Testis (tissue), 2 donors: ENCODE measurements at regions not wholly inside any gene's neighbourhood (a gene's known extent, or its start where the extent isn't known, plus 50 kb on each side); places are given as distances from the start of the nearest gene placed in this dataset.

ENCODE experiments used
- CTCF ChIP-seq, 3 experiments: fragments of 450-650 bp in 2 of 3; fragments of 200-600 bp in 1 of 3; sonication (generic) in 1 of 3; IDR thresholded peaks; one replicate each; pipeline ENCODE4 v1.5.1; 2016 to 2019; ENCODE audit warnings: antibody characterized with exemption in 3 of 3, mild to moderate bottlenecking in 2 of 3, moderate library complexity in 1 of 3
- POLR2A ChIP-seq: fragments of 450-650 bp; IDR thresholded peaks from one replicate; pipeline ENCODE4 v1.6.1; 2017; ENCODE audit warnings: antibody characterized with exemption, mild to moderate bottlenecking, moderate library complexity

DNA sequence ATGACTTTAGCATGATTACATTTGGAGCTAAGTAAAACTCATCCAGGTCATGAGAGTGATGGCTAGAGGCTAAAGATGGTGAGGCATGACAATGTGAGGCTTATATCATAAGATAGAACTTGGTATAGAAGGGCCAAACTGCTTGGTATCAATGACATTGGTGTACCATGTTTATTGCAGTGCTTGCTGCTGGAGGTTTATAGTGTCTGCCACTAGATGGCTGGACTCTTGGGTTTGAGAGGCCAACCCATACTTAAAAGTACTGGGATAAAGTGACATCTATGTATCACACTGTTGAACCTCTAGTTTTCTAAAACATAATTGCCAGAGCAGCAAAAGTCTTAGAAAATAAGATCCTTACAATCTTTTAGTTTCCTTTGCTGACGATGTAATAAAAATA, 83.0 kb upstream of the TACR3 start:
- TF ChIP-seq CTCF (IDR thresholded peaks at IDR 0.05): no peak
- no peak for TF ChIP-seq POLR2A
